VCaP (cell line): ENCODE measurements at regions not wholly inside any gene's neighbourhood (a gene's known extent, or its start where the extent isn't known, plus 50 kb on each side); places are given as distances from the start of the nearest gene placed in this dataset.
A peak's percentile ranks its signal among the peaks of the same experiment; 100 is the strongest.

Experiments used
- H3K27ac ChIP-seq: fragments of 450-650 bp; 2 replicates; pipeline ENCODE4 v1.5.1; 2017
- CTCF ChIP-seq: fragments of 450-650 bp; conservative IDR thresholded peaks from 2 replicates; pipeline ENCODE4 v1.5.1; 2017; ENCODE audit warnings: mild to moderate bottlenecking, moderate library complexity

GRCh38 chr1:58136387-58136786, 410.1 kb downstream of the OMA1 start:
- no peak for TF ChIP-seq CTCF
- H3K27ac ChIP-seq: peak overlapping the region; percentile 74

- peak overlapping the region; percentile 74 for H3K27ac ChIP-seq
- TF ChIP-seq CTCF: no peak
Measured at GRCh38 chr1:58135821-58136321, 410.7 kb downstream of the OMA1 start.

- TF ChIP-seq CTCF: no peak
- H3K27ac ChIP-seq: no peak overlapping the region
Measured at GRCh38 chr1:58133562-58133961, 413.0 kb downstream of the OMA1 start.

GRCh38 chr1:58123051-58123450, 423.5 kb downstream of the OMA1 start:
- no peak overlapping the region for H3K27ac ChIP-seq
- TF ChIP-seq CTCF: no peak

- H3K27ac ChIP-seq: peak overlapping the region; percentile 61
- TF ChIP-seq CTCF: no peak
Measured at GRCh38 chr1:58119971-58120370, 426.6 kb downstream of the OMA1 start.

GRCh38 chr1:58116284-58116683, 430.2 kb downstream of the OMA1 start:
- H3K27ac ChIP-seq: no peak overlapping the region
- no peak for TF ChIP-seq CTCF

- TF ChIP-seq CTCF: no peak
- H3K27ac ChIP-seq: no peak overlapping the region
Measured at GRCh38 chr1:58109646-58110200, 436.8 kb downstream of the OMA1 start.
